SJCRH30 (cell line): ENCODE measurements at regions not wholly inside any gene's neighbourhood (a gene's known extent, or its start where the extent isn't known, plus 50 kb on each side); places are given as distances from the start of the nearest gene placed in this dataset.

Experiments
- DNase-seq, 2 experiments: peaks; one replicate each; pipeline ENCODE4 v3.0.0-alpha.2; 2015 to 2020
- H3K27ac ChIP-seq: fragments of 250-450 bp; sonication (Bioruptor Pico); 2 replicates; pipeline ENCODE4 v1.5.1; 2020; ENCODE audit warnings: mild to moderate bottlenecking, moderate library complexity
- H3K27me3 ChIP-seq: fragments of 250-450 bp; sonication (Bioruptor Pico); 2 replicates; pipeline ENCODE4 v1.5.1; 2020; ENCODE audit warnings: mild to moderate bottlenecking, moderate library complexity
- H3K36me3 ChIP-seq: fragments of 250-450 bp; sonication (Bioruptor Pico); 2 replicates; pipeline ENCODE4 v1.5.1; 2020; ENCODE audit warnings: mild to moderate bottlenecking, moderate library complexity
- H3K4me1 ChIP-seq: fragments of 250-450 bp; sonication (Bioruptor Pico); 2 replicates; pipeline ENCODE4 v1.5.1; 2020; ENCODE audit warnings: mild to moderate bottlenecking, moderate library complexity
- H3K4me3 ChIP-seq: fragments of 250-450 bp; sonication (Bioruptor Pico); 2 replicates; pipeline ENCODE4 v1.5.1; 2020; ENCODE audit warnings: mild to moderate bottlenecking, moderate library complexity
- H3K9me3 ChIP-seq: fragments of 250-450 bp; sonication (Bioruptor Pico); replicated peaks from 2 replicates; pipeline ENCODE4 v1.5.1; 2020; ENCODE audit warnings: mild to moderate bottlenecking, moderate library complexity

- no peak overlapping the region for H3K27ac ChIP-seq
- no peaks in the 10 kb centered on the region for H3K36me3 ChIP-seq
- H3K27me3 ChIP-seq = peaks cover 6% of the 10 kb centered on the region; the same call in 1 of the 2 replicates
- no peaks in the 10 kb centered on the region for H3K4me1 ChIP-seq
- peak; percentile 9 to 62 for DNase-seq
- no peaks in the 10 kb centered on the region for H3K9me3 ChIP-seq
- no peak overlapping the region for H3K4me3 ChIP-seq
Observed at GRCh38 chr2:49271060-49271606, 116.8 kb upstream of the FSHR start.

DNA sequence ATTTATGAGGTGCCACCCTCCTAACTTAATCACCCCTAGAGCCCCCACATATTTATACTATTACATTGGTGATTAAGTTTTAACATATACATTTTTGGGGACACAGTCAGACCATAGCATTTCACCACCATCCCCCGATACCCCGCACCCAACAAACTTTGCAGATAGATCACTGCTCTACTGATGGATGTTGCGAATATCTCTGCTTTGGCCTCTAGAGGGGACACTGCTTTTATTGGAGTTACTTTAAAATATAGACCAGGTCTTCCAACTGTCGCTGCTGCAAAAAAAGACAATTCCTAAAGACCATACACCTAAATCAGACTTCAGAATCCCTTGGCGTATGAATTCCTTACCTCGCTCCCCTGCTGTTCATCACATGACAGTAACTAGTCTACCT lies 115.8 kb upstream of the FSHR start:
- Histone ChIP-seq H3K27ac (no peak overlapping the region), H3K27me3 (peaks cover 6% of the 10 kb centered on the region; the same call in 1 of the 2 replicates), H3K4me1 (no peaks in the 10 kb centered on the region), H3K9me3 (no peaks in the 10 kb centered on the region), H3K36me3 (no peaks in the 10 kb centered on the region), H3K4me3 (no peak overlapping the region)
- no peak for DNase-seq

DNA sequence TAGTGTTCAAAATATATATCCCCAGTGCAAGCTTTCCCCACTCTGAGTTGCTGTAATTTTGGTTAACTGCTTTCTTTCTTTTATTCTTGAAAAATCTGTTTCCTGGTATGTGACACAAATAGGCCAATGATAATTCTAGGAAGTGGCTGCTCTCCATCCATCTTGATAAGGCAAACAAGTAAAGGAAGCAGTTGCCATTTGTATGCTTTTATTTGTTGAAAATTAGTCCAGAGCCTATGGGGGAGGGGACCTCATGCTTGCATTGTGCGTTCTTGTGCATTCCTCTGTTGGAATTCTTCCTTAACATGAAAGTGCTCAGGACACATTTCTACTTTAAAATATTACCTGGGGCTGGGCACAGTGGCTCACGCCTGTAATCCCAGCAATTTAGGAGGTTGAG lies 111.2 kb upstream of the FSHR start:
- H3K27me3 ChIP-seq = peaks cover 8% of the 10 kb centered on the region; the same call in 1 of the 2 replicates
- H3K4me1 ChIP-seq = 0 out of 2 replicates have a peak, but pooled peaks cover 2% of the 10 kb centered on the region
- no peak overlapping the region for H3K4me3 ChIP-seq
- H3K36me3 ChIP-seq = no peaks in the 10 kb centered on the region
- H3K9me3 ChIP-seq = no peaks in the 10 kb centered on the region
- H3K27ac ChIP-seq = no peak overlapping the region
- DNase-seq = no peak

DNA sequence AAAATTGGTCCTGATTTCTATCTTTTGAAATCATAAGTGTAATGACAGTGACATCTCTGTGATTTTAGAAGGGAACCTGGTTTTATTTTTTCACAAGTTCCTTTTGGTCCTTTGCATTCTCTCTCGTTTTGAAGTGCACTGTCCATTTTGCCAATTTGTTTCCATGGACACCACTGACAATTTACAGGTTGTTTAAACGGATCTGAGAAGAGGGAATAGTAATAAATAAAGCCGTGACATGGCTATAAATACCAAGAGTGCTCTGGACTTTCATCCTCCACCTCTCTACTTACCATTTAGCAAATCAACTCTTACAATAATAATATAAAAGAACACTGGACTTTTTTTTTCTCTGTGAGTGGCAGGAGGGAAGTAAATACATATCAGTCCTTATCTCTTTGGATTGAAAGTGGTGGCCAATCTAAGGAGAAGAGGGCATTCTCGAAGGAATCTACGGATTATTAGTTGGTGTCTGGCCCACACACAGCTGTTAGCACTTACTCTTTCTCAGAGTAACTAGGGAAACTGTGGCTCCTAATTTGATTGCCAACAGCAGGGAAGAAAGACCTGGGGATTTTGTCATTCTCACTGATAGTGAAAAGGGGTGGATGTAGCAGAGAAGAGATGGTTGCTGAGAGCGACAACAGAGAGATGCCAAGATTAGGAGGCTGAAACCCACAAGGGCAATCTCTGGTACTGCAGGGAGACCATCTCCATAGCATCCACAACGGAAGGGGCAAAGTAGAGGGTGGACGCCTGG lies 108.7 kb upstream of the FSHR start:
- H3K4me1 ChIP-seq = 0 out of 2 replicates have a peak, but pooled peaks cover 2% of the 10 kb centered on the region
- H3K4me3 ChIP-seq = no peak overlapping the region
- no peaks in the 10 kb centered on the region for H3K36me3 ChIP-seq
- peaks cover 3% of the 10 kb centered on the region; the same call in 1 of the 2 replicates for H3K27me3 ChIP-seq
- no peak for DNase-seq
- no peak overlapping the region for H3K27ac ChIP-seq
- no peaks in the 10 kb centered on the region for H3K9me3 ChIP-seq

DNA sequence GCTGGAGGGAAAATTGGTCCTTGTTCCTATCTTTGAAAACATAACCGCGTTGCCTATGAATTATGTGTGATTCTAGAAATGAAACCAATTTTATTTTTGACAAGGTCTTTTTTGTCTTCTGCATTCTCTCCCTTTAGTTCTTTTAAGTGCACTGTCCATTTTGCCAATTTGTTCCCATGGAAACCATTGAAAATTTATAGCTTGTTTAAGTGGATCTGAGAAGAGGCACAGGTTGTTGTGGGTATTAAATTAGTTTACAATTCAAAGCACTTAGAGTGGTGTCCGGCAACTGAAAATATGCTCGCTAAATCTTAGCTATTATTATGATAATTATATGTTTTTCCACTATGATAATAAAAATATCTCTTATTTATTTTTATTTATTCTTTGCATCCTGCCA lies 107.5 kb upstream of the FSHR start:
- Histone ChIP-seq H3K4me1 (0 out of 2 replicates have a peak, but pooled peaks cover 2% of the 10 kb centered on the region), H3K27me3 (peaks cover 3% of the 10 kb centered on the region; the same call in 1 of the 2 replicates)

DNA sequence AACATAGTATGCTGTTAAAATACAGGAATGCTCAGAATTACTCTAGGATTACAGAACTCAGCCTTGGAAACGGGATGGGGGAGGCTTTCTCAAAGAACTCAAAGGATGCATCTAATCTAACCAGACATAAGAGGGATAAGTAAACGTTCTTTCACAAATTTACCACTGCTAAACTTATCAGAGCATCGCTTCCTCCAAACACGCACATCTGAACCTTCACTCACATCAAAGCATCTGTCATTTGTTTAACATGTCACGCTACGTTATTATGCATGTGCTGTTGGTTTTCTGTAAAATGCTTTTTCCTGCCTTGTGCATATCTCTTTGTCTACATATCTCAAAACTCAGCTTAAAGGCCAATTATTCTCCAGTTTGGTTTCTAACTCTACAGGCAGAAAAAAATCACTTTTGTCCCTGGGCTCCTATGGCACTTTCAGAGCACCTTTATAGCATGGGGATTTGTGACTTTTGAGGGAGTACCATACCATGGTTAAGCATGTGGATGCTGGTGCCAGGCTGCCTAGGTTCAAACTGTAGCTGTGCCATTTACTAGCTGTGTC lies 106.7 kb upstream of the FSHR start:
- no peak for DNase-seq
- H3K4me3 ChIP-seq = no peak overlapping the region
- no peaks in the 10 kb centered on the region for H3K36me3 ChIP-seq
- peaks cover 3% of the 10 kb centered on the region; the same call in 1 of the 2 replicates for H3K27me3 ChIP-seq
- no peaks in the 10 kb centered on the region for H3K9me3 ChIP-seq
- no peak overlapping the region for H3K27ac ChIP-seq
- 0 out of 2 replicates have a peak, but pooled peaks cover 2% of the 10 kb centered on the region for H3K4me1 ChIP-seq

More for the DNA sequence above, 107.5 kb upstream of the FSHR start:
- no peak for DNase-seq
- no peaks in the 10 kb centered on the region for H3K36me3 ChIP-seq
- no peaks in the 10 kb centered on the region for H3K9me3 ChIP-seq
- H3K27ac ChIP-seq = no peak overlapping the region
- no peak overlapping the region for H3K4me3 ChIP-seq

- Histone ChIP-seq H3K4me1 (0 out of 2 replicates have a peak, but pooled peaks cover 2% of the 10 kb centered on the region), H3K36me3 (no peaks in the 10 kb centered on the region), H3K9me3 (no peaks in the 10 kb centered on the region), H3K4me3 (no peak overlapping the region), H3K27ac (no peak overlapping the region), H3K27me3 (peaks cover 3% of the 10 kb centered on the region; the same call in 1 of the 2 replicates)
- no peak for DNase-seq
Observed at GRCh38 chr2:49259926-49260325, 105.6 kb upstream of the FSHR start.

DNA sequence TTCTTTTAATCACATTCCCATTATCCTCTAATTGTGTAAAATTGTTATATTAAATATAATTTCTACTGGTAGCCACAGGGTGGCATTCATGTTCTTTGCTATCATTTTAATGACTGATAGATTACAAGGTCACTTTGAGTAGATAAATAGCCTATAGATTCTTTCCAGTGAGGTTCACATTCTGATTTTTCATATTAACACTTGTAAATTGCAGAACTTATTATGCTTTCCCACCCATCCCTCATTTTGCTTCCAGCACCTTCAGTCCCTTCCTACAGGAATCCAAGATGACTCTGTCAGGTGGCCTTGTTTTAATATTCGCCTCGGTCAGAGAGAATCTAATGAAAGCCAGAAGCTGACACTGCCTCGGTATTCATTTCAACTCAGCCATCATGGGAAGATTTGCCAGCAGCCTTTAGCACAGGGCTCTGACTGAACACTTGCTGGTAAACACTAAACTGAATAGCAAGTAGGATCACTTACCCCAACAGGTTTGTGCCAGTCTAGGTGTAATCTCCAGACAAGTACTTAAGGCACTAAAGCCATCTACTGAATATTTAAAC lies 101.2 kb upstream of the FSHR start:
- no peaks in the 10 kb centered on the region for H3K27me3 ChIP-seq
- H3K4me1 ChIP-seq = no peaks in the 10 kb centered on the region
- H3K36me3 ChIP-seq = no peaks in the 10 kb centered on the region
- H3K27ac ChIP-seq = no peak overlapping the region
- DNase-seq = no peak
- H3K4me3 ChIP-seq = no peak overlapping the region
- no peaks in the 10 kb centered on the region for H3K9me3 ChIP-seq

- Histone ChIP-seq H3K27me3 (no peaks in the 10 kb centered on the region), H3K36me3 (no peaks in the 10 kb centered on the region), H3K9me3 (no peaks in the 10 kb centered on the region), H3K4me3 (no peak overlapping the region), H3K4me1 (no peaks in the 10 kb centered on the region), H3K27ac (no peak overlapping the region)
- DNase-seq = no peak
Observed at GRCh38 chr2:49254401-49254800, 100.1 kb upstream of the FSHR start.

- H3K27ac ChIP-seq = no peak overlapping the region
- no peak for DNase-seq
- H3K27me3 ChIP-seq = no peaks in the 10 kb centered on the region
- H3K4me3 ChIP-seq = no peak overlapping the region
- H3K36me3 ChIP-seq = no peaks in the 10 kb centered on the region
- H3K9me3 ChIP-seq = no peaks in the 10 kb centered on the region
- H3K4me1 ChIP-seq = peaks cover 7% of the 10 kb centered on the region; the same call in 1 of the 2 replicates
Observed at GRCh38 chr2:49251766-49252165, 97.5 kb upstream of the FSHR start.

DNA sequence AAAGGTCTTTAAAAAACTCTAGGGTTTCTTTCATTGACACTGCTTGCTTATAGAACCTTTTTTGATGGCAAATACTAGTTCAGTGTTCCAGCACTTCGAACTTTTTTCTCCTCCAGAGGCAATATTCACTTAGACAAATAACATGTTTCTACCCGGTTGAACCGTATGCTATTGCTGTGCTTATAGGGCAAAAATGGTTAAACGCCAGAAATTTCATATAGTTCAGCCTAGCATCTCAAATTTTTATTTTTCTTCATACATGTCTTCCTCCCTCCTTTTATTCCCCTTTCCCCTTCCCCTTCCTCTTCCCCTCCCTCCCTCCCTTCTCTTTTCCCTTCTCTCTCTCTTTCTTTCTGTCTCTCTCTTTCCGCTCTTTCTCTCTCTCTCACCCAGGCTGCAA lies 96.9 kb upstream of the FSHR start:
- peaks cover 7% of the 10 kb centered on the region; the same call in 1 of the 2 replicates for H3K4me1 ChIP-seq
- H3K9me3 ChIP-seq = no peaks in the 10 kb centered on the region
- no peaks in the 10 kb centered on the region for H3K36me3 ChIP-seq
- DNase-seq = no peak
- no peaks in the 10 kb centered on the region for H3K27me3 ChIP-seq
- H3K27ac ChIP-seq = no peak overlapping the region
- H3K4me3 ChIP-seq = no peak overlapping the region

DNA sequence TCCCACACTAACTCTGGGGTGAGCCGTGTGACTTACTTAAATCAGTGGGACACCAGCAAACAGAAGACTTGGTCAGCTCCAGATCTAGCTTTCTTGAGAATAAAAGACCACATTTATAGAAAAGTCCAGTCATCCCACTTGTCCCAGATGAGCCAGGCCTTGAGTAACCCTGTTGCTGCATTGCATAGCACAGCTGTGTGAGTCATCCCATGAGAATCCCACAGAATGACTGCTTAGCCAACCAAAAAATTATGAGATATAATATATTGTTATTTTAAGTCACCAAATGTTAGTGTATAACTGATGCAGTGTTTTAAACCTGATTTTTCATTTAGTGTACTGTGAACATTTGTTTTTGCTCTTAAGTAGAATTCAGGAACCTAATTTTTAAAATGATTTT lies 94.2 kb upstream of the FSHR start:
- H3K27ac ChIP-seq = no peak overlapping the region
- no peaks in the 10 kb centered on the region for H3K36me3 ChIP-seq
- no peaks in the 10 kb centered on the region for H3K9me3 ChIP-seq
- H3K4me1 ChIP-seq = peaks cover 7% of the 10 kb centered on the region; the same call in 1 of the 2 replicates
- H3K27me3 ChIP-seq = no peaks in the 10 kb centered on the region
- H3K4me3 ChIP-seq = no peak overlapping the region
- peak; percentile 39 to 51 for DNase-seq

- 0 out of 2 replicates have a peak, but pooled peaks cover 2% of the 10 kb centered on the region for H3K27me3 ChIP-seq
- DNase-seq = no peak
- H3K9me3 ChIP-seq = no peaks in the 10 kb centered on the region
- H3K4me3 ChIP-seq = no peak overlapping the region
- no peaks in the 10 kb centered on the region for H3K36me3 ChIP-seq
- peaks cover 5% of the 10 kb centered on the region; the same call in 1 of the 2 replicates for H3K4me1 ChIP-seq
- no peak overlapping the region for H3K27ac ChIP-seq
Observed at GRCh38 chr2:49241991-49242390, 87.7 kb upstream of the FSHR start.

- H3K27ac ChIP-seq = no peak overlapping the region
- H3K27me3 ChIP-seq = 0 out of 2 replicates have a peak, but pooled peaks cover 2% of the 10 kb centered on the region
- H3K4me1 ChIP-seq = peaks cover 5% of the 10 kb centered on the region; the same call in 1 of the 2 replicates
- DNase-seq = no peak
- H3K36me3 ChIP-seq = no peaks in the 10 kb centered on the region
- H3K9me3 ChIP-seq = no peaks in the 10 kb centered on the region
- no peak overlapping the region for H3K4me3 ChIP-seq
Observed at GRCh38 chr2:49241501-49241900, 87.2 kb upstream of the FSHR start.

- Histone ChIP-seq H3K27me3 (0 out of 2 replicates have a peak, but pooled peaks cover 2% of the 10 kb centered on the region), H3K9me3 (no peaks in the 10 kb centered on the region), H3K36me3 (no peaks in the 10 kb centered on the region), H3K27ac (no peak overlapping the region), H3K4me3 (no peak overlapping the region), H3K4me1 (peaks cover 5% of the 10 kb centered on the region; the same call in 1 of the 2 replicates)
- DNase-seq = peak in 1 of 2 experiments; percentile 23
Observed at GRCh38 chr2:49240608-49241007, 86.3 kb upstream of the FSHR start.
